ENCODE measurements at regions not wholly inside any gene's neighbourhood (a gene's known extent, or its start where the extent isn't known, plus 50 kb on each side); places are given as distances from the start of the nearest gene placed in this dataset.

GRCh38 chr16:47851146-47851545, 304.6 kb downstream of the ABCC12 start (continued):
- TF ChIP-seq TRIM22 (IDR thresholded peaks at IDR 0.05) (no peak), ZNF263 (CRISPR knock-in tag; IDR thresholded peaks at IDR 0.05) (no peak)

GRCh38 chr16:47849736-47850135, 306.1 kb downstream of the ABCC12 start:
- no peak for DNase-seq (ENCODE audit: low spot score)
- Histone ChIP-seq H3K4me1 (ENCODE audit: insufficient read depth, low read length) (no peaks in the 10 kb centered on the region), H4K20me1 (ENCODE audit: insufficient read depth, low read length) (no peaks in the 10 kb centered on the region), H3K9me3 (ENCODE audit: low read length) (no peaks in the 10 kb centered on the region), H3K36me3 (replicated peaks in 1 of 2; ENCODE audit: control insufficient read depth in 1 of 2, insufficient read depth in 2 of 2, low read length in 2 of 2) (no peaks in the 10 kb centered on the region), H2AFZ (ENCODE audit: low read length) (no peak overlapping the region), H3K79me2 (ENCODE audit: insufficient read depth, low read length) (no peaks in the 10 kb centered on the region), H3K27ac (ENCODE audit: extremely low read length, insufficient read depth, low read length) (no peak overlapping the region), H3K4me3 (replicated peaks in 1 of 3; ENCODE audit: insufficient read depth in 1 of 3, low read depth in 2 of 3, low read length in 3 of 3) (no peak overlapping the region), H3K4me2 (ENCODE audit: low read depth, low read length) (no peak overlapping the region), H3K9ac (ENCODE audit: insufficient read depth, low read depth, low read length) (no peak overlapping the region), H3K27me3 (ENCODE audit: control insufficient read depth in 1 of 2, insufficient read depth in 2 of 2, low read length in 2 of 2) (peaks cover 0 to 3% of the 10 kb centered on the region in 2 experiments; a peak in 1 of 5 replicates)
- ChIA-PET POLR2A (no interaction called here), CTCF (ENCODE audit: low intra/inter-chr PET ratio, low total read pairs) (no interaction called here)
- BruUV-seq (replicated peaks), result no TSS peak
- ATAC-seq, result no peak
- intact Hi-C loops (cut with micrococcal nuclease; ENCODE audit: unreplicated experiment) (no loop called here), in situ Hi-C loops (cut with HindIII; ENCODE audit: extremely low pct_ligation_motif_present, low pct_unique_long_range_greater_than_20kb) (no loop called here)
- 2% methylated on average over 5 of the region's 5 CpGs for WGBS (ENCODE audit: low lambda C conversion rate)
- TF ChIP-seq, protein P1, sequence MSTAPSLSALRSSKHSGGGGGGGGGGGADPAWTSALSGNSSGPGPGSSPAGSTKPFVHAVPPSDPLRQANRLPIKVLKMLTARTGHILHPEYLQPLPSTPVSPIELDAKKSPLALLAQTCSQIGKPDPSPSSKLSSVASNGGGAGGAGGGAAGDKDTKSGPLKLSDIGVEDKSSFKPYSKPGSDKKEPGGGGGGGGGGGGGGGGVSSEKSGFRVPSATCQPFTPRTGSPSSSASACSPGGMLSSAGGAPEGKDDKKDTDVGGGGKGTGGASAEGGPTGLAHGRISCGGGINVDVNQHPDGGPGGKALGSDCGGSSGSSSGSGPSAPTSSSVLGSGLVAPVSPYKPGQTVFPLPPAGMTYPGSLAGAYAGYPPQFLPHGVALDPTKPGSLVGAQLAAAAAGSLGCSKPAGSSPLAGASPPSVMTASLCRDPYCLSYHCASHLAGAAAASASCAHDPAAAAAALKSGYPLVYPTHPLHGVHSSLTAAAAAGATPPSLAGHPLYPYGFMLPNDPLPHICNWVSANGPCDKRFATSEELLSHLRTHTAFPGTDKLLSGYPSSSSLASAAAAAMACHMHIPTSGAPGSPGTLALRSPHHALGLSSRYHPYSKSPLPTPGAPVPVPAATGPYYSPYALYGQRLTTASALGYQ (CRISPR knock-in tag; IDR thresholded peaks at IDR 0.05), result no peak
- TF ChIP-seq ZNF354B (CRISPR knock-in tag; IDR thresholded peaks at IDR 0.05) (no peak), AGO2 (optimal IDR thresholded peaks at IDR 0.05; ENCODE audit: low read depth, low read length) (no peak)
- TF ChIP-seq, protein P2, sequence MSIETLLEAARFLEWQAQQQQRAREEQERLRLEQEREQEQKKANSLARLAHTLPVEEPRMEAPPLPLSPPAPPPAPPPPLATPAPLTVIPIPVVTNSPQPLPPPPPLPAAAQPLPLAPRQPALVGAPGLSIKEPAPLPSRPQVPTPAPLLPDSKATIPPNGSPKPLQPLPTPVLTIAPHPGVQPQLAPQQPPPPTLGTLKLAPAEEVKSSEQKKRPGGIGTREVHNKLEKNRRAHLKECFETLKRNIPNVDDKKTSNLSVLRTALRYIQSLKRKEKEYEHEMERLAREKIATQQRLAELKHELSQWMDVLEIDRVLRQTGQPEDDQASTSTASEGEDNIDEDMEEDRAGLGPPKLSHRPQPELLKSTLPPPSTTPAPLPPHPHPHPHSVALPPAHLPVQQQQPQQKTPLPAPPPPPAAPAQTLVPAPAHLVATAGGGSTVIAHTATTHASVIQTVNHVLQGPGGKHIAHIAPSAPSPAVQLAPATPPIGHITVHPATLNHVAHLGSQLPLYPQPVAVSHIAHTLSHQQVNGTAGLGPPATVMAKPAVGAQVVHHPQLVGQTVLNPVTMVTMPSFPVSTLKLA (IDR thresholded peaks at IDR 0.05), result peak; percentile 37; the same call in 1 of the 2 replicates
- FAIRE-seq, result no peak
